K562 (cell line): ENCODE measurements at regions not wholly inside any gene's neighbourhood (a gene's known extent, or its start where the extent isn't known, plus 50 kb on each side); places are given as distances from the start of the nearest gene placed in this dataset.

Source experiments
- CHCHD3 ChIP-seq: fragments of 250-450 bp; sonication (Bioruptor Pico); IDR thresholded peaks from 2 replicates; pipeline ENCODE4 v2.1.2; 2022; ENCODE audit warnings: mild to moderate bottlenecking
- NR0B1 ChIP-seq: fragments of 450-650 bp; IDR thresholded peaks from one replicate; pipeline ENCODE4 v1.6.1; 2018; ENCODE audit warnings: mild to moderate bottlenecking, moderate library complexity; ENCODE audit not compliant: partially characterized antibody
- ZKSCAN1 ChIP-seq: fragments of 150-350 bp; IDR thresholded peaks from 2 replicates; pipeline ENCODE4 v1.6.1; 2016; ENCODE audit warnings: low read depth, low read length

DNA sequence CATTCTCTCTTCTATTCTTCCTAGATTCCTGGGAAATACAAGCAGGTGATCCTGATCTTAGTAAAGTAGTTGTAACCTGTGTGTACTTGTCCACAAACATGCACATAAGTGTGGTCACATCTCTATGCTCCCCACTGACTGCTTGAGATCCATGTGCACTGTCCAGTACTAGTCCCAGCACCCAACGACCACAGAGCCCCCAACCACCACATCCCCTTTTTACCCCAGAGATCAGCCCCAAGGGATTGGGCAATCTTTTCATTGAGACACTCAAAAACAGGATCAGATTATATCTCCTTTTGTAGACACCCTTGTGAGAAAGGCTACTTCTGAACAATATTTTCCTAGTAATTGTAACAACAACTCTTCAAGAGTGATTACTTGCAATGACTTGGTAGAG lies 240.6 kb downstream of the ACTL7B start:
- no peak for TF ChIP-seq CHCHD3
- TF ChIP-seq ZKSCAN1, result no peak
- TF ChIP-seq NR0B1, result no peak
